ENCODE measurements at regions not wholly inside any gene's neighbourhood (a gene's known extent, or its start where the extent isn't known, plus 50 kb on each side); places are given as distances from the start of the nearest gene placed in this dataset.

DNA sequence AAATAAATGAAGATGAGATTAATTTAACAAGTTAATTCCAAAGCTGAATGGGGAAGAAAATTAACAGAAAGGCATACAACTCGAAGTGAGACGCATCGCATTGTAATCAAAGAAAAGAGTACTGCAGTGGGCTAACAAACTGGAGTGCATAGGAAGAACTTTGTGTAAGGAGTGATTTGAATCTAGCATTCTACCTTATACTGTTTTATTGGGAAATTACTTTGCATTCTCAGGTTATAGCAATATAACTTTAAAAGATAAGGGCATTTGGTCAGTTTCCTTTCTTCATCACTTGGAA lies 124.5 kb upstream of the TLE4 start:
- TF ChIP-seq, protein P1, sequence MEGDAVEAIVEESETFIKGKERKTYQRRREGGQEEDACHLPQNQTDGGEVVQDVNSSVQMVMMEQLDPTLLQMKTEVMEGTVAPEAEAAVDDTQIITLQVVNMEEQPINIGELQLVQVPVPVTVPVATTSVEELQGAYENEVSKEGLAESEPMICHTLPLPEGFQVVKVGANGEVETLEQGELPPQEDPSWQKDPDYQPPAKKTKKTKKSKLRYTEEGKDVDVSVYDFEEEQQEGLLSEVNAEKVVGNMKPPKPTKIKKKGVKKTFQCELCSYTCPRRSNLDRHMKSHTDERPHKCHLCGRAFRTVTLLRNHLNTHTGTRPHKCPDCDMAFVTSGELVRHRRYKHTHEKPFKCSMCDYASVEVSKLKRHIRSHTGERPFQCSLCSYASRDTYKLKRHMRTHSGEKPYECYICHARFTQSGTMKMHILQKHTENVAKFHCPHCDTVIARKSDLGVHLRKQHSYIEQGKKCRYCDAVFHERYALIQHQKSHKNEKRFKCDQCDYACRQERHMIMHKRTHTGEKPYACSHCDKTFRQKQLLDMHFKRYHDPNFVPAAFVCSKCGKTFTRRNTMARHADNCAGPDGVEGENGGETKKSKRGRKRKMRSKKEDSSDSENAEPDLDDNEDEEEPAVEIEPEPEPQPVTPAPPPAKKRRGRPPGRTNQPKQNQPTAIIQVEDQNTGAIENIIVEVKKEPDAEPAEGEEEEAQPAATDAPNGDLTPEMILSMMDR (IDR thresholded peaks at IDR 0.05; ENCODE audit: insufficient read depth, low read length, poor library complexity, severe bottlenecking), result no peak
- TF ChIP-seq EZH2phosphoT487 (conservative IDR thresholded peaks at IDR 0.05; ENCODE audit: low read length), result no peak
